ENCODE measurements at regions not wholly inside any gene's neighbourhood (a gene's known extent, or its start where the extent isn't known, plus 50 kb on each side); places are given as distances from the start of the nearest gene placed in this dataset.

DNA sequence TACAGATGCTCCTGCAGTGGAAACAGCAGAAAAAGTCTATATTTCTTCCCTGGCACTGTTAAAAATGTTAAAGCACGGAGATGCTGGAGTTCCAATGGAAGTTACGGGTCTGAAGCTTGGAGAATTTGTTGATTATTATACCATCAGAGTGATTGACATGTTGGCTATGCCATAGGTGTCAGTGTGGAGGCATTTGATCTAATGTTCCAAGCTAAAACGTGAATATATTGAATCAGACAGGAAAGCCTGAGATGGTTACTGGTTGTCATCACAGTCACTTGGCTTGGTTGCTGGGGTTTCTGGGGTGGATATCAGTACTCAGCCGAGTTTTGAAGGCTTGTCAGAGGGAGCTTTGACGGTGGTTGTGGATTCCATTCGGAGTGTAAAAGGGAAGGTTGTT lies 262.9 kb upstream of the CNTNAP5 start:
- Mint-ChIP-seq H3K9me3 (peaks cover 40% of the 10 kb centered on the region), H3K36me3 (ENCODE audit: low read depth) (no peaks in the 10 kb centered on the region)

GRCh38 chr2:123768233-123768632 lies 256.9 kb upstream of the CNTNAP5 start:
- Mint-ChIP-seq H3K4me3 (no peak overlapping the region), H3K4me1 (ENCODE audit: low read depth) (no peaks in the 10 kb centered on the region), H3K27me3 (ENCODE audit: insufficient read depth) (no peaks in the 10 kb centered on the region), H3K36me3 (ENCODE audit: low read depth) (no peaks in the 10 kb centered on the region), H3K27ac (no peak overlapping the region), H3K9me3 (peaks cover 40% of the 10 kb centered on the region)
- no peak for DNase-seq
- TF ChIP-seq, protein P1, sequence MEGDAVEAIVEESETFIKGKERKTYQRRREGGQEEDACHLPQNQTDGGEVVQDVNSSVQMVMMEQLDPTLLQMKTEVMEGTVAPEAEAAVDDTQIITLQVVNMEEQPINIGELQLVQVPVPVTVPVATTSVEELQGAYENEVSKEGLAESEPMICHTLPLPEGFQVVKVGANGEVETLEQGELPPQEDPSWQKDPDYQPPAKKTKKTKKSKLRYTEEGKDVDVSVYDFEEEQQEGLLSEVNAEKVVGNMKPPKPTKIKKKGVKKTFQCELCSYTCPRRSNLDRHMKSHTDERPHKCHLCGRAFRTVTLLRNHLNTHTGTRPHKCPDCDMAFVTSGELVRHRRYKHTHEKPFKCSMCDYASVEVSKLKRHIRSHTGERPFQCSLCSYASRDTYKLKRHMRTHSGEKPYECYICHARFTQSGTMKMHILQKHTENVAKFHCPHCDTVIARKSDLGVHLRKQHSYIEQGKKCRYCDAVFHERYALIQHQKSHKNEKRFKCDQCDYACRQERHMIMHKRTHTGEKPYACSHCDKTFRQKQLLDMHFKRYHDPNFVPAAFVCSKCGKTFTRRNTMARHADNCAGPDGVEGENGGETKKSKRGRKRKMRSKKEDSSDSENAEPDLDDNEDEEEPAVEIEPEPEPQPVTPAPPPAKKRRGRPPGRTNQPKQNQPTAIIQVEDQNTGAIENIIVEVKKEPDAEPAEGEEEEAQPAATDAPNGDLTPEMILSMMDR (IDR thresholded peaks at IDR 0.05): no peak

More for the DNA sequence above, 262.9 kb upstream of the CNTNAP5 start:
- H3K27ac Mint-ChIP-seq: no peak overlapping the region
- no peaks in the 10 kb centered on the region for H3K4me1 Mint-ChIP-seq (ENCODE audit: low read depth)
- TF ChIP-seq, protein P1 (IDR thresholded peaks at IDR 0.05): no peak
- H3K27me3 Mint-ChIP-seq (ENCODE audit: insufficient read depth): no peaks in the 10 kb centered on the region
- DNase-seq: no peak
- no peak overlapping the region for H3K4me3 Mint-ChIP-seq

DNA sequence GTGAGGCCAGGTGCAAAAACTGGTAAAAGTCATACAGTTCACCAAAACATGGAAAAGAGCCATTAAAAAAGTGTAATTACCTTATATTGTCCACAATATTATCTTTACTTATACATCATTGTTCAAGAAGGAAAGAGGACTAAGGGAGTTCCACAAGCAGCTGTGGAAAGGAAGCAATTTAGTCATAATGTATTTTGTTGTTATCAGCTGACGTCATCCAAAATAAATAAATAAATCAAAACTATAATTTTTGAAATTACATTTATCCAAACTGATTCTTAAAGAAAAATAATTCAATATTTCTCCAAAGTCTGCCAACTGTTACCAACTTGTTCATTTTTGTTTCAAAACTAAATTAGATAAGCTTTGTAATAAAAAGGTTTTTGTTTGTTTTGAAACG lies 256.1 kb upstream of the CNTNAP5 start:
- no peak for DNase-seq
- no peaks in the 10 kb centered on the region for H3K36me3 Mint-ChIP-seq (ENCODE audit: low read depth)
- no peak overlapping the region for H3K4me3 Mint-ChIP-seq
- no peaks in the 10 kb centered on the region for H3K4me1 Mint-ChIP-seq (ENCODE audit: low read depth)
- peaks cover 45% of the 10 kb centered on the region for H3K9me3 Mint-ChIP-seq
- TF ChIP-seq, protein P1 (IDR thresholded peaks at IDR 0.05): no peak
- no peaks in the 10 kb centered on the region for H3K27me3 Mint-ChIP-seq (ENCODE audit: insufficient read depth)
- no peak overlapping the region for H3K27ac Mint-ChIP-seq

DNA sequence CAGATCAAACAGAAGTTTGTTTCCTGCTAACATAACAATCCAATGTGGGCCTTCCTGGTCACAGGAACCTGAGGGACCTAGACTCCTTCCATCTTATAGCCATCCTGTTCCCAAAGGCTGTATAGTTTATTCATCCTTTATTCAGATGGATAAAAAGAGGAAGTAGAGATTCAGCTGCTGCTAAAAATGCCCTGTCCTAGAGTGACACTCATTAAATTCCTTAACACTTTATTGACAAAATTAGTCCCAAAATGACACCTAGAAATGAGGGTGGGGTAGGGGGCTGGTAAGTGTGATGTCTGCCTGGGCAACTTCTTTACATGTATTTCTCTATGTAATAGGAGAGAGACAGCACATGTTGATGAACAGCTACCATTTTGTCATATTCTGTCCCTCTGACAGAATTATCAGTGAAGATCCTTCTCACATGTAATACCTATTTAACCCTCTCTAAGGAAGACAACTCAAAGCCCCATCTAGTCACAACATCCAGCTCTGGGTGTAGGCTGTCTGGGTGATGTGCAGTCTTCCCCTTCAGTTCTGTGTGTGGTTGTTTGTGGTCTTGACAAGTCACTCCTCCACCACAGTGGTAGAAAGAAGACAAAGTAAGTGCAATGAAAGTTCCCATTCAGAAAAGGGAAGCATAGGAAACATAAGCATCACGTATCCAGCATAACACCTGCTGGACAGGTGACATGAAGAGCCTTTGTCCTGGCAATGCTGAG lies 253.9 kb upstream of the CNTNAP5 start:
- DNase-seq: no peak
- TF ChIP-seq, protein P1 (IDR thresholded peaks at IDR 0.05): no peak
- H3K4me1 Mint-ChIP-seq (ENCODE audit: low read depth): no peaks in the 10 kb centered on the region
- H3K36me3 Mint-ChIP-seq (ENCODE audit: low read depth): no peaks in the 10 kb centered on the region
- H3K4me3 Mint-ChIP-seq: no peak overlapping the region
- no peaks in the 10 kb centered on the region for H3K27me3 Mint-ChIP-seq (ENCODE audit: insufficient read depth)
- peaks cover 44% of the 10 kb centered on the region for H3K9me3 Mint-ChIP-seq
- no peak overlapping the region for H3K27ac Mint-ChIP-seq

DNA sequence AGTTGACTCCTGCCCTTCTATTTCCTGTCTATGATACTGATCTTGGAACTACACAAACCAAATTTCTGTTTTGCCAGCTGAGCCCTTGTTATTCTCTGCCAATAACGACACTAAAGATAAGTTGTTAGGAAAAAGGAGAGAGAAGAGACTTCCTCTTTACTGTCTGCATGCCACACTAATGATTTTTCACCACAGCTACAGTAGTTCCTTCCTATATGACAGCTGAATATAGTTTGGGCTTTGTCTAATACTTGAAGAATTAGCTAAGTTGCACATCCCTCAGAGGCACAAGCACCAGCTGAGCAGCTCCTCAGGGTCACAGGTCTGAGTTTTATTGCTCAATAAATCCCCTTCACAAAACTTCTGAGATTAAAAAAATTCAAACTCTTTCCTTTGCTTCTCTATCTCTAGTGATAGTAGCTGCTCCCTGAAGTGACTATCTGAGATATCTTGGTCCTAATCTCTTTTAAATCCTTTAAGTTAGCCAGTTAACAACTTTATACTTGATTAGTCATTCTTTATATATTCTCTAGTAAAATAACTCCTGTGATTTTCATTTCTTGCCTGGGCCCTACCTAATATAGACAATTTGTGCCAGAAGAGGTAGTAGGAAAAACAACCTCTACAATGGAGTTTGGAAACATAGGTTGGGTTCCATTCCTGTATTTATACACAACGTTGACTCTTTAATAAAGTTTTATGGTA lies 253.0 kb upstream of the CNTNAP5 start:
- Mint-ChIP-seq H3K4me3 (no peak overlapping the region), H3K27me3 (ENCODE audit: insufficient read depth) (no peaks in the 10 kb centered on the region), H3K9me3 (peaks cover 38% of the 10 kb centered on the region), H3K36me3 (ENCODE audit: low read depth) (no peaks in the 10 kb centered on the region), H3K4me1 (ENCODE audit: low read depth) (no peaks in the 10 kb centered on the region), H3K27ac (no peak overlapping the region)
- TF ChIP-seq, protein P1 (IDR thresholded peaks at IDR 0.05): no peak
- DNase-seq: no peak
